GM19025 (cell line): ENCODE measurements at regions not wholly inside any gene's neighbourhood (a gene's known extent, or its start where the extent isn't known, plus 50 kb on each side); places are given as distances from the start of the nearest gene placed in this dataset.
"Not testable (repeated sequence)": the region's sequence is repeated elsewhere in the genome, so short reads cannot be mapped to it uniquely, and the experiment has no call there.

ENCODE experiments used
- ATAC-seq: cut with Tn5 transposase; IDR thresholded peaks from one replicate; pipeline ENCODE4 v1.9.1; 2021; ENCODE audit warnings: mild to moderate bottlenecking, low read depth, moderate library complexity; ENCODE audit not compliant: unreplicated experiment

GRCh38 chr12:62191491-62192179 is 68.6 kb upstream of the USP15 start:
- no peak for ATAC-seq

- peak; percentile 89 for ATAC-seq
Measured at GRCh38 chr12:62192180-62192902, 67.9 kb upstream of the USP15 start.

- ATAC-seq: peak; percentile 21
Measured at GRCh38 chr12:62192903-62193250, 67.3 kb upstream of the USP15 start.

GRCh38 chr12:62194031-62194430 is 66.2 kb upstream of the USP15 start:
- no peak for ATAC-seq

- ATAC-seq: no peak
Measured at GRCh38 chr12:62194616-62195015, 65.6 kb upstream of the USP15 start.

GRCh38 chr12:62196146-62196545 is 64.1 kb upstream of the USP15 start:
- no peak for ATAC-seq

GRCh38 chr12:62202861-62203260 is 57.3 kb upstream of the USP15 start:
- not testable (repeated sequence) for ATAC-seq

GRCh38 chr12:62205346-62205745 is 54.9 kb upstream of the USP15 start:
- no peak for ATAC-seq

- ATAC-seq: no peak
Measured at GRCh38 chr12:62207248-62207647, 53.0 kb upstream of the USP15 start.
